Left hindlimb (tissue), 1 donor: ENCODE measurements at regions not wholly inside any gene's neighbourhood (a gene's known extent, or its start where the extent isn't known, plus 50 kb on each side); places are given as distances from the start of the nearest gene placed in this dataset.
A peak's percentile ranks its signal among the peaks of the same experiment; 100 is the strongest.
"Not testable (repeated sequence)": the region's sequence is repeated elsewhere in the genome, so short reads cannot be mapped to it uniquely, and the experiment has no call there.

Source experiments
- DNase-seq: peaks from one replicate; pipeline ENCODE4 v3.0.0-alpha.2; 2018

GRCh38 chr1:203401199-203401877 is 50.4 kb upstream of the FMOD start:
- no peak for DNase-seq

- no peak for DNase-seq
These were observed 51.2 kb upstream of the FMOD start for GRCh38 chr1:203402152-203402551.

GRCh38 chr1:203402629-203403337 is 51.9 kb upstream of the FMOD start:
- DNase-seq, result no peak

GRCh38 chr1:203403586-203403985 is 52.7 kb upstream of the FMOD start:
- DNase-seq, result no peak

DNA sequence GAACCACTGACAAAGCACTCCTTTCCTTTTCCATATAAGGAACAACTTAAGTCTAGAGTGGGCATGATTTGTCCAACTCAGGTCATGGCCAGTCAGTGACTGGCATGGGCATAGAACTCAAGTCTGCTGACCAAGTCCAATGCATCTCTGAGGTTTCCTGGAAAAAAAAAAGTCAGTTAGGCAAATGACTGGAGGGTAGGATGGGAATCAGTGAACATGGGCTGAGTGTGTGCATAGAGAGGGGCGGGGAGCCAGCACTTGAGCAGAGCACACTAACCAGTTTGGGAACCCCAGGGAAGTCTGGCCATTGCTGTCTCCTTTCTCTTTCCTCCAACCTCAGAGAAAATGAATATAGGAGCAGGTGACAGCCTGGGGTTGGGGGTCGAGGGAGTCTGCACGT is 53.6 kb upstream of the FMOD start:
- no peak for DNase-seq

GRCh38 chr1:203405703-203406438 is 54.9 kb upstream of the FMOD start:
- no peak for DNase-seq

DNA sequence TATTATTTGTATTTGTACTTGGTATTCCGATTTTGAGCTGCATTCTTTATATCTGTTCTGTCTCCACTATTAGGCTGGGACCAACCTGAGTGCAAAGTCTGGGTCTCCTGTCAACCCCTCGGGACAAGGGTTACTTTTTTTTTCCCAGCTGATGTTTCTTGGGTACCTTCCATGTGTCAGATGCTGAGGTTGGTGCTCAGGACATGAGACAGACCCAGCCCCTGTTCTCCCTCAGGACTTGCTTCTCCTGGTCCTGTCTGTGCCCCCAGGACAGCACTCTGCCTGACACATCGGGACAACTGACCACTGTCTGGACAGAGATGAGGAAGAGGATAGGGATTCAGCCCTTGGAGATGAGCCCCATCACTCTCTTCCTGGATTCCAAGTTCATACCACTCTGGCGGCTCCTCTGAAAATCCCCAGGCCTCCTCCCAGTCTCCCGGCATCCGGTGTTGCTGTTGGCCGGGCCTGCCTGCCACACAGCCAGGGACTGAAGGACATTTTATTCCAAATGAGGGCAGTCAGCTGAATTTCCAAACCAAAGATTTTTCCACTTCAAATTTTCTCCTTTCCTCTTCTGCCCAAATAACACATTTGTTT is 55.6 kb upstream of the FMOD start:
- DNase-seq, result peak; percentile 73

DNA sequence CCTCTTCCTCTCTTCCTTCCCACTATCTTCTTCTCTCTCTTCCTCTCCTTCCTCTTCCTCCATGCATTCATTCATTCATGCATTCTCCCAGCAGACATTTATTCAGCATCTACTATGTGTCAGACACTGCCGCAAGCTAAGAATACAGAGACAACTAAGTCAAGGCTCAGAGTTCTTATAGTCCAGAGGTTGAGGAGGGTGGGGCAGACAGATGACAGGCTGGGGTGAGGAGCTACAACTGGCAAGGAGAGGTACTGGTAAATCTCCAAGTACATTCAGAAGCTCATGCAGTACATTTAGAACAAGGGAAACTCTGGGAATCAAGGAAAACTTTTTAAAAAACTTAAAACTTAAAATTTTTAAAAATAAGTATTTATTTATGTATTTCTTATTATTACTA is 56.4 kb upstream of the FMOD start:
- no peak for DNase-seq

GRCh38 chr1:203408486-203409481 is 57.9 kb upstream of the FMOD start:
- peak; percentile 80 for DNase-seq

DNA sequence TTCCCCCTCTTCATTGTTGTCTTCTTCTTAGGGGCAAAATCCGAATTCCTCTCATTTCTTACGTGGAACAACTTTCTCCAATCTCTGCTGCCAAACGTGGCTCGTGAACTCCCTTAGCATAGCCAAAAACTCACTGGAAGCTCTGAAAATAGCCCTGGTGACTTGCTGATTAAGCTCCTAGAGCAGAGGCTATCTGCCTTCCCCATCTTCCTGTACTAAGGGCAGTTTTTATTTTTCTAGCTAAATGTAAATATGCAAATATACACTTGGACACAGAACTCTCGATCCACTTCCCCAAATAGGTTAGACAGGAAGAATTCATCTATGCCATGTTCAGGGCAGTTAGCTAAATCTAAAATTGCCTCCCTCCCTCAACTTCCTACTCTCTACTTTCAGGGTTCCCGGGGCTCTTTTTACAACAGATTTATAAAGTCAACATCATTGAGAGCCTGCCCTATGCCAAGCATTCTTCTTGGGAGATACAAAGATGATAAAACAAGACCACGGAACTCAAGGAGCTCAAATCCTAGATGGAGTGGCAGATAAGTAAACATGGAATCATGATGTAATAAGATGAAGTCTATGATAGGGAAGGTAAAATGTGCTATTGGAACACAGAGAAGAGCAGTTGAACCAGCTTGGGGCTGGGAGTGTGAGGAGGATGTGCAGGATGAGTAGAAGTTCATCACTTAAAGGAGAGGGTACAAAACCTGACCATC is 59.4 kb upstream of the FMOD start:
- DNase-seq, result no peak

- not testable (repeated sequence) for DNase-seq
These were observed 60.5 kb upstream of the FMOD start for GRCh38 chr1:203411431-203411830.

GRCh38 chr1:203419558-203419957 is 56.0 kb upstream of the PRELP start:
- DNase-seq, result no peak

DNA sequence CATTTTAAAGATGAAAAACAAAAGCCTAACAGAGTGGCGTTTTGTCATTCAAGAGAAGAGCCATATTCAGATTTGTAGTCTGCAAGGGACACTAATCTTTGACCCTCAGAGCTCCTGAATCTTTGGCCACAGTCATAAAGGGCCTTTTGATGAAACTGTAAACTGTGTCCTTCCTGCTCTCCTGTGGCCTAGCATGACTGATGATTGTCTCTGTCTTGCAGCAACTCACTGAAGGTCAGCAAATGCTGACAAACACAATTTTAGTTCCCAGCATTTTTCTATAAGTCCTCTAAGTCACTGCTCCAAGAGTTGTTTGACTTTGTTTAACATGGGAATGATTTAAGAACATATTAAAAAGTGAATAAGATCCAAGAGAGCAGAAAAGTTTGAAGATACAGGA is 55.3 kb upstream of the PRELP start:
- DNase-seq, result no peak

GRCh38 chr1:203421246-203421645 is 54.4 kb upstream of the PRELP start:
- DNase-seq, result no peak

GRCh38 chr1:203422116-203422515 is 53.5 kb upstream of the PRELP start:
- no peak for DNase-seq

DNA sequence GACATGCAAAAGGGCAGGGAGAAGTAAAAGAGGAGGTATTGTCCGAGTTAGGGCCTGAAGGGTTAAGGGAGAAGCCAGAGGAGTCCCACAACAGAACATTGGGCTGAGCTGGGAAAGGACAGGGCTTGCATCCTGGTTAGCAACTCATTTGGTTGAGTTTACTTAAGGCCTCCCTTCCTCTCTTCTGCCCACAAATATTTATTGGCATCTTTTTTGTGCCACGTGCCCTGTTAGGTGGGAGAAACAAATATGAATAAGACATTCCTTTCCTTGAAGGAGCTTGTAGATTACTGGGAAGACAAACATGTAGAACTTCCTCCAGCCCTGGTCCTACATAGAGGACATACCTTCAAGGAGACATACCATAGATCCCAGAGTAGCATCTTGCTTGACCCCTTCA is 53.0 kb upstream of the PRELP start:
- DNase-seq, result no peak

GRCh38 chr1:203424285-203424684 is 51.3 kb upstream of the PRELP start:
- DNase-seq, result no peak

DNA sequence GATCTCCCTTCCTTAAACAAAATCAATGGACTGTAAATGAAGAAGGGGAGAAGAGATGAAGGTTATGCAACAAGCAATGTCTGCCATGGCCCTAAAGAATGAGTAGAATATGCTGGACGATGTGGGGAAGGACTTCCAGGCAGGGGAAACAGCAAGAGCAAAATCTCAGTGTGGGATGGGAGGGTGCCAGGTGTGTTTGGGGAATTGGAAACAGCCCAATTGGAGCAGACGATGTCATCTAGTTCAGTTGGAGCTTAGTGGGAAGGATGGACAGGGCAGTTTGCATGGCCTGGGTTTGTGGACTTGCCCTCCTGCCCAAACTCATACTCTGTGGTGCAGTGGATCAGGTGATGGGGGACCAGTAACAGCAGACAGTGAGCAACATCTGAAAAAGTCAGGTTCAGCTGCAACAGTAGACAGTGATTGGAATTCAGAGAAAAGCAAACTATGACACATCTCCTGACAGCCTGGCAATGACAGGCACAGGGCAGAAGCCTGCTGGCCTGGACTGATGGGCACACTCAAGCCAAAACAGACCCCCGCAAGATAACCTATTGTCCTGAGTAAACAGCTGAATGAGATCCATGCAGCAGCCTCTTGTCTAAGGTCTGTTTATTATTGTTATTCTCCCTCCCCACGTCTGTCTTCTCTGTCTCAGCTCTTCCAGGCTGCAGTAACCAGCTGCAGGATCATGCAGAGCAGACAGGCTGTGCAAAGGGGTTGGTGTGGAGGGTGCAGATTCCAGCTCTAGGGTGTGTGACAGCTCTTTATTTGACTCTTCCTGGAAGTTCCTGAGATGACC is 50.5 kb upstream of the PRELP start:
- no peak for DNase-seq

- no peak for DNase-seq
These were observed 50.0 kb upstream of the PRELP start for GRCh38 chr1:203425663-203425975.
